ENCODE measurements at regions not wholly inside any gene's neighbourhood (a gene's known extent, or its start where the extent isn't known, plus 50 kb on each side); places are given as distances from the start of the nearest gene placed in this dataset.
A peak's percentile ranks its signal among the peaks of the same experiment; 100 is the strongest.
"Not testable (repeated sequence)": the region's sequence is repeated elsewhere in the genome, so short reads cannot be mapped to it uniquely, and the experiment has no call there.

- no peak for DNase-seq (ENCODE audit: low read depth in 3 of 3)
These were observed 55.2 kb downstream of the GCC1 start for GRCh38 chr7:127530148-127530547.

- DNase-seq (ENCODE audit: low read depth in 3 of 3): no peak
These were observed 57.8 kb downstream of the GCC1 start for GRCh38 chr7:127527561-127527960.

- DNase-seq (ENCODE audit: low read depth in 3 of 3): no peak
These were observed 59.4 kb downstream of the GCC1 start for GRCh38 chr7:127525866-127526480.

- no peak for DNase-seq (ENCODE audit: low read depth in 3 of 3)
These were observed 69.1 kb downstream of the GCC1 start for GRCh38 chr7:127516320-127516719.

- no peak for DNase-seq (ENCODE audit: low read depth in 3 of 3)
These were observed 70.9 kb downstream of the GCC1 start for GRCh38 chr7:127514499-127514898.

- no peak for DNase-seq (ENCODE audit: low read depth in 3 of 3)
These were observed 72.1 kb downstream of the GCC1 start for GRCh38 chr7:127513311-127513710.

- no peak for DNase-seq (ENCODE audit: low read depth in 3 of 3)
These were observed 72.7 kb downstream of the GCC1 start for GRCh38 chr7:127512663-127513062.

GRCh38 chr7:127504715-127505114 is 80.7 kb downstream of the GCC1 start:
- DNase-seq (ENCODE audit: low read depth in 3 of 3): no peak

GRCh38 chr7:127501817-127502216 is 83.6 kb downstream of the GCC1 start:
- DNase-seq (ENCODE audit: low read depth in 3 of 3): no peak

GRCh38 chr7:127487381-127487780 is 94.9 kb upstream of the ZNF800 start:
- no peak for DNase-seq (ENCODE audit: low read depth in 3 of 3)

GRCh38 chr7:127486654-127487053 is 94.1 kb upstream of the ZNF800 start:
- DNase-seq (ENCODE audit: low read depth in 3 of 3): no peak

- DNase-seq (ENCODE audit: low read depth in 3 of 3): no peak
These were observed 93.0 kb upstream of the ZNF800 start for GRCh38 chr7:127485482-127485881.

GRCh38 chr7:127484954-127485353 is 92.4 kb upstream of the ZNF800 start:
- no peak for DNase-seq (ENCODE audit: low read depth in 3 of 3)

GRCh38 chr7:127478461-127478860 is 86.0 kb upstream of the ZNF800 start:
- no peak for DNase-seq (ENCODE audit: low read depth in 3 of 3)

- DNase-seq (ENCODE audit: low read depth in 3 of 3): no peak
These were observed 85.5 kb upstream of the ZNF800 start for GRCh38 chr7:127478024-127478355.

- no peak for DNase-seq (ENCODE audit: low read depth in 3 of 3)
These were observed 85.0 kb upstream of the ZNF800 start for GRCh38 chr7:127477295-127478023.

GRCh38 chr7:127476618-127477017 is 84.1 kb upstream of the ZNF800 start:
- no peak for DNase-seq (ENCODE audit: low read depth in 3 of 3)

- DNase-seq (ENCODE audit: low read depth in 3 of 3): no peak
These were observed 81.9 kb upstream of the ZNF800 start for GRCh38 chr7:127474457-127474856.

- no peak for DNase-seq (ENCODE audit: low read depth in 3 of 3)
These were observed 80.9 kb upstream of the ZNF800 start for GRCh38 chr7:127473409-127473808.

GRCh38 chr7:127460077-127460476 is 67.6 kb upstream of the ZNF800 start:
- DNase-seq (ENCODE audit: low read depth in 3 of 3): no peak

GRCh38 chr7:127451258-127451657 is 58.8 kb upstream of the ZNF800 start:
- not testable (repeated sequence) for DNase-seq (ENCODE audit: low read depth in 3 of 3)

GRCh38 chr7:127448566-127448965 is 56.1 kb upstream of the ZNF800 start:
- DNase-seq (ENCODE audit: low read depth in 3 of 3): no peak

GRCh38 chr7:127447326-127447945 is 54.9 kb upstream of the ZNF800 start:
- DNase-seq (ENCODE audit: low read depth in 3 of 3): peak; percentile 16 to 27 (median 20)
